DND-41 (cell line): ENCODE measurements at regions not wholly inside any gene's neighbourhood (a gene's known extent, or its start where the extent isn't known, plus 50 kb on each side); places are given as distances from the start of the nearest gene placed in this dataset.

Experiments used
- EZH2 ChIP-seq: IDR thresholded peaks from 3 replicates; pipeline ENCODE4 v1.6.1; 2012; ENCODE audit warnings: borderline replicate concordance, low read depth, mild to moderate bottlenecking, moderate library complexity, low read length, inconsistent platforms; ENCODE audit not compliant: severe bottlenecking
- TF ChIP-seq, protein P1 (sequence below): IDR thresholded peaks from 2 replicates; pipeline ENCODE4 v1.5.1; 2012; ENCODE audit warnings: borderline replicate concordance, low read length, moderate library complexity, mild to moderate bottlenecking; ENCODE audit not compliant: poor library complexity, severe bottlenecking; ENCODE audit errors: extremely low read depth

DNA sequence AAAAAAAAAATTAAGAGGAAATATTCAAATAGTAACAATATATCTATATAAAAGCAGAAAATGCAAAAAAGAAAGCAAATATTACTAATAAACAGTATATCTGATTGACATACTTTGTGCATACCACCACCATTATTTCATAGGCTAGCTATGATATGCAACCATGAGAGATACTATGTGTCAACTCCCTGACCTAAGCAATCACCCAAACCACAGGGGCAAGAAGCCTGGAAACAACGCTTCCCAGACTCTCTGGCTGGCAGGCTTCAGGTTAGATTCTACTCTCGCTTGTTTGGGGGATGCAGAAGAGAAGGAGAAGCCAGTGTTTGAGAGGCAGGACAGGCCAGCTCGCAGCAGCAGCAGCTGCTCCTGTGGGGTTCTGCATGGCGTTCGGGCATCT, 169.3 kb upstream of the TPM1 start:
- TF ChIP-seq, protein P1, sequence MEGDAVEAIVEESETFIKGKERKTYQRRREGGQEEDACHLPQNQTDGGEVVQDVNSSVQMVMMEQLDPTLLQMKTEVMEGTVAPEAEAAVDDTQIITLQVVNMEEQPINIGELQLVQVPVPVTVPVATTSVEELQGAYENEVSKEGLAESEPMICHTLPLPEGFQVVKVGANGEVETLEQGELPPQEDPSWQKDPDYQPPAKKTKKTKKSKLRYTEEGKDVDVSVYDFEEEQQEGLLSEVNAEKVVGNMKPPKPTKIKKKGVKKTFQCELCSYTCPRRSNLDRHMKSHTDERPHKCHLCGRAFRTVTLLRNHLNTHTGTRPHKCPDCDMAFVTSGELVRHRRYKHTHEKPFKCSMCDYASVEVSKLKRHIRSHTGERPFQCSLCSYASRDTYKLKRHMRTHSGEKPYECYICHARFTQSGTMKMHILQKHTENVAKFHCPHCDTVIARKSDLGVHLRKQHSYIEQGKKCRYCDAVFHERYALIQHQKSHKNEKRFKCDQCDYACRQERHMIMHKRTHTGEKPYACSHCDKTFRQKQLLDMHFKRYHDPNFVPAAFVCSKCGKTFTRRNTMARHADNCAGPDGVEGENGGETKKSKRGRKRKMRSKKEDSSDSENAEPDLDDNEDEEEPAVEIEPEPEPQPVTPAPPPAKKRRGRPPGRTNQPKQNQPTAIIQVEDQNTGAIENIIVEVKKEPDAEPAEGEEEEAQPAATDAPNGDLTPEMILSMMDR, result no peak
- TF ChIP-seq EZH2, result no peak
